AG09309 (cell line): ENCODE measurements at regions not wholly inside any gene's neighbourhood (a gene's known extent, or its start where the extent isn't known, plus 50 kb on each side); places are given as distances from the start of the nearest gene placed in this dataset.

Experiments used
- DNase-seq: peaks from one replicate; pipeline ENCODE4 v3.0.0-alpha.2; 2010; ENCODE audit warnings: low read depth
- H3K4me3 ChIP-seq: 2 replicates; pipeline ENCODE4 v1.5.1; 2011; ENCODE audit warnings: mild to moderate bottlenecking, low read depth, low read length, moderate library complexity; ENCODE audit not compliant: control insufficient read depth
- TF ChIP-seq, protein P1 (sequence below): IDR thresholded peaks from 2 replicates; pipeline ENCODE4 v1.5.1; 2011; ENCODE audit warnings: mild to moderate bottlenecking, low read depth, low read length, inconsistent platforms; ENCODE audit not compliant: insufficient read depth, control insufficient read depth; ENCODE audit errors: missing control alignments

DNA sequence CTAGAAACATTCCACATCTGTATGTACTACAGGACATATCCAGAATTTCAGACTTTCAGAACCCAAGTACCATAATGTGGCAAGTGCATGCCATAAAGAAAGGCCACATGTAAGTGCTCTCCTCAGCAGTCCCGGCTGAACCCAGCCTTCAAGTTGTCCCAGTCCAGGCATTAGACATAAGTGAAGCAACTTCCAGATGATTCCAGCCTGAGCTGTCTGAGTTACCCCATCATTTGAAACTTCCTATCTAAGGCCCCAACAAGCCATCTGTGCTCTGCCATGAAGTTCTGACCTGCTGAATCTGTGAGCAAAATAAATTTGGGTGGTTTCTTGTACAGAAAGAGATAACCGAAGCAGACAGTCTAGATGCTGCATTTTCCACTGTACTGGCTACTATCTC is 218.8 kb downstream of the IPMK start:
- no peak overlapping the region for H3K4me3 ChIP-seq
- TF ChIP-seq, protein P1, sequence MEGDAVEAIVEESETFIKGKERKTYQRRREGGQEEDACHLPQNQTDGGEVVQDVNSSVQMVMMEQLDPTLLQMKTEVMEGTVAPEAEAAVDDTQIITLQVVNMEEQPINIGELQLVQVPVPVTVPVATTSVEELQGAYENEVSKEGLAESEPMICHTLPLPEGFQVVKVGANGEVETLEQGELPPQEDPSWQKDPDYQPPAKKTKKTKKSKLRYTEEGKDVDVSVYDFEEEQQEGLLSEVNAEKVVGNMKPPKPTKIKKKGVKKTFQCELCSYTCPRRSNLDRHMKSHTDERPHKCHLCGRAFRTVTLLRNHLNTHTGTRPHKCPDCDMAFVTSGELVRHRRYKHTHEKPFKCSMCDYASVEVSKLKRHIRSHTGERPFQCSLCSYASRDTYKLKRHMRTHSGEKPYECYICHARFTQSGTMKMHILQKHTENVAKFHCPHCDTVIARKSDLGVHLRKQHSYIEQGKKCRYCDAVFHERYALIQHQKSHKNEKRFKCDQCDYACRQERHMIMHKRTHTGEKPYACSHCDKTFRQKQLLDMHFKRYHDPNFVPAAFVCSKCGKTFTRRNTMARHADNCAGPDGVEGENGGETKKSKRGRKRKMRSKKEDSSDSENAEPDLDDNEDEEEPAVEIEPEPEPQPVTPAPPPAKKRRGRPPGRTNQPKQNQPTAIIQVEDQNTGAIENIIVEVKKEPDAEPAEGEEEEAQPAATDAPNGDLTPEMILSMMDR: no peak
- no peak for DNase-seq

DNA sequence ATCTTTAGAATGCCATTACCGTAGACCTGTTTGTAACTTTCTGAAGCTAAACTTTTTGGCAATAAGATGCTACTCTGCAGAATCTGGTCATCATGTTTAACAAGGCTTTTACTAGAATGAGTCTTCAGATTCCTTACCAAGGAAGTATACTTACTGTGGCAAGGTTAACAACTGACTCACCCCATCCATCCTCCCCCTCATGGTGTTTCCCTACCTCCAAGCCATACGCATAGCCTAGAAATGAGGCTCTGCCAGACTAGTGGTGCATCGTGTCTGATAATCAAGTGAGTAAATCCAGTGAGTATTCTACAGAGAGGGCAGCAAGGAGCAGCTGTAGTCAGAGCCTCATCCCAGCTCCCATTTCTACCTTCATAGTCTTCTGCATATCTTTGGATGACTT is 223.6 kb downstream of the IPMK start:
- H3K4me3 ChIP-seq: no peak overlapping the region
- TF ChIP-seq, protein P1: peak; percentile 8
- DNase-seq: peak; percentile 83

DNA sequence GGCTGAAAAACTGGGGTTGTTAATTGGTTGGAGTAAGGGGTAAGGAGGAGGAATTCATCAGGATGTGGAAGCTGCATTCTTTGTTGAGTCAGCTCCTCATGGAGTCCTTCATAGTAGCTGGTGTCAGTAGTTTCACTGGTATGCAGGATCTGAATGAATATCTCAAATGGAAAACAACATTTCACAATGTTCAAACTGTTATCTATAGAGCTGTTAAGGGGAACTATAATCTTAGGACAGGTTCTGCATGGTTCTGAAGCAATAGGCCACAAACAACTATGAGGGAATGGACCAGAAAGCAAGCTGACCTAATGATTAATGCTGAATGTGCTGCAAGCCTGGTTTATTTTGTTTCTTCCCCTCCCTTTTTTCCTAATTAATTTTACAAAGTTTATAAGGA is 225.8 kb downstream of the IPMK start:
- H3K4me3 ChIP-seq: no peak overlapping the region
- no peak for DNase-seq
- TF ChIP-seq, protein P1: no peak

DNA sequence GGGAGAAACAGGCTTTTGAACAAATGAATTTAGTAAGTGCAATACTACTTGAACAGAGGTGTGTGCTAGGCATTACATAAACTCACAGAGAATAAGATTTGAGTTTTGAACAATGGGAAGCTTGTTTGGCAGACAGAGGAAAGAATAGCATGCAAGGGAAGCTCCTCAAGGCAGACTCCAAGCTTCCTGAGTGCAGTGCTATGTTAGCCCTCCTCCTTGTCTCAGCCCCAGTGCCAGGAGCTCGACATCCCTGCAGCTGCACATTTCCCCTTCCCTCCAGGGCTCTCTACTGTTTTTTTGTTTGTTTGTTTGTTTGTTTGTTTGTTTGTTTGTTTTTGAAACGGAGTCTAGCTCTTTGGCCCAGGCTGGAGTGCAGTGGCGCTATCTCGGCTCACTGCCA is 237.5 kb downstream of the IPMK start:
- TF ChIP-seq, protein P1: no peak
- no peak overlapping the region for H3K4me3 ChIP-seq
- no peak for DNase-seq

DNA sequence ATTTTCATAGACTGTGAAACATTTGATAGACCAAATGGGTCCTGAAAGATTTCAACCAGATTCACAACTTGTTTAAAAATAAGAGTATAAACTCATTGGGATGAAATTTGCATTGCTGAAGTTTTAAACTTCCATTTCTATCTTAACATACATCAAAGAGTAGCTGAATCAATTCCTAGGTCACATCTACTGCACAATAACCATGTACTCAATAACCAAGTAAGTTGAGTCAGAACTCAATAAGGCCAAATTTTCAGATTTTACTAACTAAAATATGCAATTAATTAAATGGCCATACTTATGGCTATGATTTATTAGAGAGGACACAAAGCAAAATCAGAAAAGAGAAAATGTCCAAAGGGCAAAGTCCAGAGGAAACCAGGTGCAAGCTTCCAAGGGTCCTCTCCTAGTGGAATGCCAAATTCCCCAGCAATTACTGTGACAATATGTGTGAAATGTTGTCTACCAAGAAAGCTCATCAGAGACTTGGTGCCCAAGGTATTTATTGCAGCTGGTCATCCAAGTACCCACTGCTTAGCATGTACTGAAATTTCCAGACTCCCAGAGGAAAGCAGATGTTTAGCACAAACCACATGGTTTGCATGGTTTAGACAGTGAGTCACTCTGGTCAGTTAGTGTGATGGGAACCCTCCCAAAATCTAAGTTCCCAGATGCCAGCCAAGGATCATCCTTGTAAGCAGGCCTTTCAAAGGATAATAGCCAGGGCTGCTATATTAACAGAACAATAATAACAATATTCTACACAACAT is 238.9 kb downstream of the IPMK start:
- H3K4me3 ChIP-seq: no peak overlapping the region
- TF ChIP-seq, protein P1: no peak
- DNase-seq: peak; percentile 77

DNA sequence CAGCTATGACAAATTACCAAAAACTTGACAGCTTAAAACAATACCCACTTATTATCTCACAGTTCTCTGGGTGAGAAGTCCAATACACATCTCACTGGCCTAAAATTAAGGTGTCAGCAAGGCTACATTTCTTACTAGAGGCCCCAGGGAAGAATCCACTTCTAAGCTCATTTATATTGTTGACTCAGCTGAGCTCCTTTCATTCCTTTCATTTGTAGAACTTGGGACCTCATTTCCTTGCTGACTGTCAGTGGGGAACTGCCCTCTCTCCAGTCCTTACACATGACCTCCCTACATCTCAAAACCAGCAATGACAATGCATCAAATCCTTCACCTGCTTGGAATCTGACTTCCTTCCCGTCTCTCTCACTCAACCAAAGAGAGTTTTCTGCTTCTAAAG is 240.3 kb downstream of the IPMK start:
- no peak for DNase-seq

More for the DNA sequence above, 240.3 kb downstream of the IPMK start:
- H3K4me3 ChIP-seq: no peak overlapping the region
- TF ChIP-seq, protein P1: no peak
